B cell (primary cell): ENCODE measurements at regions not wholly inside any gene's neighbourhood (a gene's known extent, or its start where the extent isn't known, plus 50 kb on each side); places are given as distances from the start of the nearest gene placed in this dataset.

Experiments
- ATAC-seq: fragments of 200-7000 bp; cut with Tn5 transposase; one replicate; pipeline ENCODE4 v1.10.0; 2021; ENCODE audit warnings: low read depth, mild to moderate bottlenecking, moderate number of reproducible peaks, moderate library complexity
- CTCF ChIA-PET: fragments of 350-600 bp; sonication (Branson Sonifier 250); formaldehyde crosslinking; loops from one replicate; lab custom pipeline; 2021; ENCODE audit warnings: antibody characterized with exemption, inconsistent platforms; lab: Charles Lee
- POLR2A ChIA-PET: fragments of 350-600 bp; sonication (Branson Sonifier 250); formaldehyde crosslinking; loops from one replicate; lab custom pipeline; 2021; ENCODE audit warnings: antibody characterized with exemption; lab: Charles Lee
- DNase-seq: peaks from one replicate; pipeline ENCODE4 v3.0.0; 2013
- H2AFZ ChIP-seq: 2 replicates; pipeline ENCODE4 v1.6.1; 2012; ENCODE audit warnings: mild to moderate bottlenecking, low read depth, low read length; ENCODE audit not compliant: insufficient read depth, poor library complexity, severe bottlenecking
- H3K27ac ChIP-seq, 2 donors: 1 replicate in 1 of 2; 2 replicates in 1 of 2; pipeline ENCODE4 v1.5.1; 2012 to 2013; ENCODE audit warnings: low read length in 2 of 2, mild to moderate bottlenecking in 2 of 2, moderate library complexity in 1 of 2
- H3K27me3 ChIP-seq, 4 experiments: fragments of 200-600 bp in 1 of 4; sonication (generic) in 1 of 4; replicated peaks in 1 of 4; 1 replicate in 2 of 4; 2 replicates in 2 of 4; pipeline versions ENCODE4 v1.6.1 to v1.7.0; 2013 to 2016; ENCODE audit warnings: low read length in 3 of 4, mild to moderate bottlenecking in 2 of 4, mixed read lengths in 1 of 4, moderate library complexity in 1 of 4; ENCODE audit not compliant: insufficient read depth in 4 of 4, control insufficient read depth in 3 of 4; ENCODE audit errors: control extremely low read depth in 1 of 4
- H3K36me3 ChIP-seq, 2 experiments: replicated peaks in 1 of 2; 1 replicate in 1 of 2; 2 replicates in 1 of 2; pipeline versions ENCODE4 v1.6.1 to v1.7.1; 2013; ENCODE audit warnings: low read length in 1 of 2; ENCODE audit not compliant: insufficient read depth in 2 of 2, control insufficient read depth in 1 of 2; ENCODE audit errors: control extremely low read depth in 1 of 2, extremely low read depth in 1 of 2
- H3K4me1 ChIP-seq, 2 donors: fragments of 200-600 bp in 1 of 2; sonication (generic) in 1 of 2; 1 replicate in 1 of 2; 2 replicates in 1 of 2; pipeline versions ENCODE4 v1.5.1 to v1.6.1; 2013 to 2017; ENCODE audit warnings: low read length in 2 of 2; ENCODE audit not compliant: control insufficient read depth in 2 of 2, insufficient read depth in 2 of 2
- H3K4me2 ChIP-seq: replicated peaks from 2 replicates; pipeline ENCODE3; 2012; ENCODE audit warnings: mild to moderate bottlenecking, low read depth, low read length; ENCODE audit not compliant: poor library complexity, severe bottlenecking
- H3K4me3 ChIP-seq, 5 experiments: fragments of 200-600 bp in 1 of 5; sonication (generic) in 1 of 5; 1 replicate in 3 of 5; 2 replicates in 2 of 5; pipeline versions ENCODE4 v1.5.1 to v1.7.0; 2011 to 2016; ENCODE audit warnings: low read length in 4 of 5, mild to moderate bottlenecking in 4 of 5, low read depth in 2 of 5, control low read depth in 1 of 5, moderate library complexity in 1 of 5; ENCODE audit not compliant: insufficient read depth in 1 of 5; ENCODE audit errors: control extremely low read depth in 1 of 5, extremely low read depth in 1 of 5
- H3K79me2 ChIP-seq: fragments of 200-600 bp; sonication (generic); one replicate; pipeline ENCODE4 v1.6.0; 2016; ENCODE audit warnings: low read length; ENCODE audit not compliant: control insufficient read depth, insufficient read depth
- H3K9ac ChIP-seq: fragments of 200-600 bp; sonication (generic); 2 replicates; pipeline ENCODE4 v1.6.1; 2017; ENCODE audit warnings: mild to moderate bottlenecking, low read length, moderate library complexity
- H3K9me3 ChIP-seq, 3 donors: one replicate each; pipeline versions ENCODE4 v1.6.1 to v1.7.1; 2013; ENCODE audit warnings: low read length in 2 of 3; ENCODE audit not compliant: control insufficient read depth in 2 of 3, insufficient read depth in 1 of 3; ENCODE audit errors: control extremely low read depth in 1 of 3
- H4K20me1 ChIP-seq: 2 replicates; pipeline ENCODE4 v1.6.0; 2012; ENCODE audit warnings: mild to moderate bottlenecking, low read length; ENCODE audit not compliant: insufficient read depth, control insufficient read depth, poor library complexity, severe bottlenecking
- H3K27ac Mint-ChIP-seq: one replicate; pipeline ENCODE4 v1.8.0; 2021; ENCODE audit warnings: mixed read lengths
- H3K27me3 Mint-ChIP-seq: one replicate; pipeline ENCODE4 v1.8.0; 2021; ENCODE audit warnings: mixed read lengths
- H3K4me1 Mint-ChIP-seq: one replicate; pipeline ENCODE4 v1.8.0; 2021; ENCODE audit warnings: mixed read lengths
- H3K4me3 Mint-ChIP-seq: one replicate; pipeline ENCODE4 v1.8.0; 2021; ENCODE audit warnings: mixed read lengths
- H3K9me3 Mint-ChIP-seq: one replicate; pipeline ENCODE4 v1.8.0; 2022; ENCODE audit warnings: mixed read lengths; ENCODE audit not compliant: insufficient read depth
- EZH2 ChIP-seq: IDR thresholded peaks from 2 replicates; pipeline ENCODE4 v1.6.1; 2012; ENCODE audit warnings: borderline replicate concordance, low read depth, mild to moderate bottlenecking, moderate library complexity, low read length; ENCODE audit not compliant: insufficient read depth, poor library complexity, severe bottlenecking
- WGBS: methylation state at CpG from one replicate; pipeline ENCODE4 v1.1.5; 2013; ENCODE audit warnings: missing lambda C conversion rate; ENCODE audit not compliant: insufficient coverage; 5-methylcytosine and 5-hydroxymethylcytosine counted together
- intact Hi-C: fragments of 100-400 bp; cut with micrococcal nuclease; formaldehyde crosslinking; loops from one replicate; pipeline ENCODE4 v1.10.0; 2022
- TF ChIP-seq, protein P1 (sequence below): fragments of 200-600 bp; IDR thresholded peaks from one replicate; pipeline ENCODE4 v1.8.0; 2022; ENCODE audit warnings: antibody characterized with exemption, mild to moderate bottlenecking

DNA sequence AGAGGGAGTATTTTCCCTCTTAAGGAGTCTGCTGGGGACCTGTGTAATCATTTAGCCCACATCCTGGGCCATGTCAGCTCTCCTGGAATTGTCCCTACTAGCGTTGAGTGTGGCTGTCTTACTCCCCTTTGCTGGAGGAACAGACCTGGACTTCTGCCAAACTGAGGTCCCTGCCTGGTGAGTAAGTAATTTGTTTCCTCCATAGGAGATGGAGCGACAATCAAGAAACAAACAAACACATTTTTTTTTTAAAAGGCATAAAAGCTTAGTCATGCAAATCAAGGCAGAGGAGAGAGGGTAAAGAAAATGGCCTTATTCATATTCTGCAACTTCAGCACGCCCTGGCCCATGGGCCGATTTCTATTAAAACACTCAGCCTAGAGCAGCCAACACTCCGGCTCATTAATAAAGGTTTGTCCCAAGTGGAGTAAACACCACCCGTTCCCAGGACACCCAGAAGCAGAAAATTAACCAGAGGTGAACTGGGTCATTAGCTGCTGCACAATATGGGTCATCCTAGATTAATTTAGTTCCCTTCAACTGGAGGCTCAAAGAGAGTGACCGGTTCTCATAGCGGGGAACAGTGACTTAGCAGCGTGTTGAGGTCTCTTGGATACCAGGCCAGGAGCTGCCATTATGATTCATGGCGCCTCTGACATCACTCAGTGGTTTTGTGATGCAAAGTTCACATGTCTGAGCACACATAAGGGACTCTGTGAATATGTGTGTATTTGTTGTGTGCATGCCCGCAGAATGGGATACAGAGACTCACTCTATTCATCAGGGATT, 165.0 kb upstream of the SULF2 start:
- H3K79me2 ChIP-seq = no peaks in the 10 kb centered on the region
- H3K4me2 ChIP-seq = no peak overlapping the region
- Mint-ChIP-seq H3K4me3 (no peak overlapping the region), H3K27me3 (peaks cover 59% of the 10 kb centered on the region), H3K27ac (no peak overlapping the region), H3K9me3 (no peaks in the 10 kb centered on the region), H3K4me1 (no peaks in the 10 kb centered on the region)
- H3K4me1 ChIP-seq = no peaks in the 10 kb centered on the region
- H3K27me3 ChIP-seq = peaks cover 0 to 4% (median 0%) of the 10 kb centered on the region in 4 experiments
- H4K20me1 ChIP-seq = no peaks in the 10 kb centered on the region
- TF ChIP-seq EZH2 = no peak
- TF ChIP-seq, protein P1, sequence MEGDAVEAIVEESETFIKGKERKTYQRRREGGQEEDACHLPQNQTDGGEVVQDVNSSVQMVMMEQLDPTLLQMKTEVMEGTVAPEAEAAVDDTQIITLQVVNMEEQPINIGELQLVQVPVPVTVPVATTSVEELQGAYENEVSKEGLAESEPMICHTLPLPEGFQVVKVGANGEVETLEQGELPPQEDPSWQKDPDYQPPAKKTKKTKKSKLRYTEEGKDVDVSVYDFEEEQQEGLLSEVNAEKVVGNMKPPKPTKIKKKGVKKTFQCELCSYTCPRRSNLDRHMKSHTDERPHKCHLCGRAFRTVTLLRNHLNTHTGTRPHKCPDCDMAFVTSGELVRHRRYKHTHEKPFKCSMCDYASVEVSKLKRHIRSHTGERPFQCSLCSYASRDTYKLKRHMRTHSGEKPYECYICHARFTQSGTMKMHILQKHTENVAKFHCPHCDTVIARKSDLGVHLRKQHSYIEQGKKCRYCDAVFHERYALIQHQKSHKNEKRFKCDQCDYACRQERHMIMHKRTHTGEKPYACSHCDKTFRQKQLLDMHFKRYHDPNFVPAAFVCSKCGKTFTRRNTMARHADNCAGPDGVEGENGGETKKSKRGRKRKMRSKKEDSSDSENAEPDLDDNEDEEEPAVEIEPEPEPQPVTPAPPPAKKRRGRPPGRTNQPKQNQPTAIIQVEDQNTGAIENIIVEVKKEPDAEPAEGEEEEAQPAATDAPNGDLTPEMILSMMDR = no peak
- ATAC-seq = no peak
- H3K9ac ChIP-seq = no peak overlapping the region
- ChIA-PET CTCF (no interaction called here), POLR2A (no interaction called here)
- no peak overlapping the region for H3K4me3 ChIP-seq
- peaks cover 0 to 8% (median 0%) of the 10 kb centered on the region in 3 donors for H3K9me3 ChIP-seq
- intact Hi-C loops = no loop called here
- no peak overlapping the region for H3K27ac ChIP-seq
- 79% methylated on average over 7 of the region's 11 CpGs for WGBS
- no peaks in the 10 kb centered on the region for H3K36me3 ChIP-seq
- H2AFZ ChIP-seq = no peak overlapping the region
- DNase-seq = no peak

DNA sequence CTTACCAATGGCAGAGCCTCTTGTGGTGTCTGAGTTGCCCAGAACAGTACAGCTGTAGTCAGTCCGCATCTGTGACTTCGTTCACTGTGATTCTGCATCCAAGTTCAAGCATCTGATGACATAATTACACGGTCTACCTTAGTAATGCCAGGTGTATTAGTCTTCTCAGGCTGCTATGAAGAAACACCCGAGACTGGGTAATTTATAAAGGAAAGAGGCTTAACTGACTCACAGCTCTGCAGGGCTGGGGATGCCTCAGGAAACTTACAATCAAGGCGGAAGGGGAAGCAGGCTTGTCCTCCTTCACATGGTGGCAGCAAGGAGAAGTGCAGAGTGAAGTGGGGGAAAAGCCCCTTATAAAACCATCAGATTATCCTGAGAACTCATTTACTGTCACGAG, 163.9 kb upstream of the SULF2 start:
- ChIA-PET CTCF (no interaction called here), POLR2A (no interaction called here)
- H3K27me3 Mint-ChIP-seq = peaks cover 51% of the 10 kb centered on the region
- Histone ChIP-seq H3K27me3 (peaks cover 0 to 4% (median 0%) of the 10 kb centered on the region in 4 experiments), H2AFZ (no peak overlapping the region), H3K9ac (no peak overlapping the region), H3K79me2 (no peaks in the 10 kb centered on the region), H3K4me2 (no peak overlapping the region), H3K4me3 (no peak overlapping the region), H4K20me1 (no peaks in the 10 kb centered on the region), H3K4me1 (no peaks in the 10 kb centered on the region), H3K36me3 (no peaks in the 10 kb centered on the region), H3K27ac (no peak overlapping the region), H3K9me3 (peaks cover 0 to 5% (median 0%) of the 10 kb centered on the region in 3 donors)
- DNase-seq = no peak
- no peak for TF ChIP-seq EZH2
- TF ChIP-seq, protein P1 = no peak
- intact Hi-C loops = no loop called here
- H3K27ac Mint-ChIP-seq = no peak overlapping the region
- H3K4me1 Mint-ChIP-seq = no peaks in the 10 kb centered on the region
- WGBS = 83% methylated on average over 5 of the region's 6 CpGs
- no peak overlapping the region for H3K4me3 Mint-ChIP-seq
- ATAC-seq = no peak
- no peaks in the 10 kb centered on the region for H3K9me3 Mint-ChIP-seq
